Activated T-helper 2 cell treated with anti-CD3 and anti-CD28 coated beads, Interferon-gamma antibody, Interleukin-2, Interleukin-4, amounts not matched to agents 10 μg/mL and 5 μg/mL and 100 μg/mL, durations not matched to agents 14 hours and 24 hours and 36 hours (primary cell): ENCODE measurements at regions not wholly inside any gene's neighbourhood (a gene's known extent, or its start where the extent isn't known, plus 50 kb on each side); places are given as distances from the start of the nearest gene placed in this dataset.

Experiments used
- DNase-seq: peaks from one replicate; pipeline ENCODE4 v3.0.0; 2021; ENCODE audit warnings: low spot score
- H3K27ac Mint-ChIP-seq: one replicate; pipeline ENCODE4 v1.8.0; 2021; ENCODE audit warnings: mixed read lengths
- H3K27me3 Mint-ChIP-seq: one replicate; pipeline ENCODE4 v1.8.0; 2021; ENCODE audit warnings: low read depth, mixed read lengths
- H3K36me3 Mint-ChIP-seq: one replicate; pipeline ENCODE4 v1.8.0; 2021; ENCODE audit warnings: low read depth, mixed read lengths
- H3K4me1 Mint-ChIP-seq: one replicate; pipeline ENCODE4 v1.8.0; 2021; ENCODE audit warnings: low read depth, mixed read lengths
- H3K4me3 Mint-ChIP-seq: one replicate; pipeline ENCODE4 v1.8.0; 2021; ENCODE audit warnings: low read depth, mild to moderate bottlenecking, moderate library complexity, mixed read lengths
- H3K9me3 Mint-ChIP-seq: one replicate; pipeline ENCODE4 v1.8.0; 2021; ENCODE audit warnings: mixed read lengths
- intact Hi-C: fragments of 100-400 bp; cut with micrococcal nuclease; formaldehyde crosslinking; loops from one replicate; pipeline ENCODE4 v1.15.1; 2023

DNA sequence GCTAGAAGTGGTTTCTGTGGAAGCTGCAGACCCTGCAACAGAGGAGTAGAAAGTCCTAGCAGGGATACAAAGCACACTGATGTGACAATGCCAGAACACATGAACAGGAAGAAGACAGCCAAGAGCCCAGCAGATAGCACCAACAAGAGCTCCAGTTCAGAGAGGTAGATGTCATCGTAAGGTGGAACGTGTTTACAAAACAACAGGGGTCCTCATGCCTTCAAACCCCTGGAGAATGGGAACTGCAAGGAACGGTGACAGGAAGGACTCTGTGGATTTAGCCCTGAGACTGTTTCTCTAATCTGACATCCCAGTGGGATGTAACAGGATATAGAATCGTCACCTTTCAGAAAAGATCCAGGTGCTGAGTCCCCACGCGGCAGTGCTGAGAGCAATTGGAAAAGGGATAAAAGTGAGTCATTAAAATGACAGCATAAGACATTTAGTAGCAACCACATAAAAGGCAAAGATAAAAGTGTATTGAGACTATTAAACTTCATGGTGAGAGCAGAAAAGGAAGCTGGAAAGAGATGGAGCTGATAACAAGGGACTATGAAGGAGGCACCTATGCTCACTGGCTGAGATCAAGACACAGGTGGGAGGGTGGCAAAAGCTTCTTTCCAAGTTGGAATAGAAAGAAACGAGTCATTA is 195.2 kb downstream of the FBXO15 start:
- Mint-ChIP-seq H3K27me3 (no peaks in the 10 kb centered on the region), H3K4me1 (peaks cover 12% of the 10 kb centered on the region), H3K9me3 (no peaks in the 10 kb centered on the region), H3K27ac (no peak overlapping the region), H3K36me3 (no peaks in the 10 kb centered on the region), H3K4me3 (no peak overlapping the region)
- no peak for DNase-seq
- intact Hi-C loops: no loop called here

DNA sequence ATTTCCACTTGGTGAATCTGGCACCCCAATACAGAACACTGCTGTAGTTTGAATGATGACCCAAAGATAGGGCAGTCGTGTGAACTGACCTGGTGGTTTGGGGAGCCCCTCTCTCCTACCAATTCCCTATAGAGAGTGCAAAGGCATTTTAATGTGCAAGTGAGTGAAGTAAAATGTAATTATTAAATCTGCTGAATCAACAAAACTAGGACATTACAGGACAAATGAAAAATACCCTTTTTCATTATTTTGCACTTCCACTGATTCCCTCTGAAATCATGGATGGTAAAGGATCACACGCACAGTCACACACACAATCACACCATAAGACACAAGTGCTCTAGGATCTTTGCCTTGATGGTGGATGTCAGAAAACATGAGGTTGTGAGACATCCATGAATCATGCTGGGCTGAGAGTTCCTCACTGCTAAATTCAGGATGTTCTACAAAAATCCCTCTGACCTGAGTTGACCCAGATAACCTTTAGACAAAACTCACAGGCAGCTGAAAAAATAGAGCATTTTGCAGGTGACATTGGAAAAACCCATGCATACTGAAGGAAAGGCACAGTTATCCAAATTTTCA is 197.4 kb downstream of the FBXO15 start:
- no peaks in the 10 kb centered on the region for H3K9me3 Mint-ChIP-seq

DNA sequence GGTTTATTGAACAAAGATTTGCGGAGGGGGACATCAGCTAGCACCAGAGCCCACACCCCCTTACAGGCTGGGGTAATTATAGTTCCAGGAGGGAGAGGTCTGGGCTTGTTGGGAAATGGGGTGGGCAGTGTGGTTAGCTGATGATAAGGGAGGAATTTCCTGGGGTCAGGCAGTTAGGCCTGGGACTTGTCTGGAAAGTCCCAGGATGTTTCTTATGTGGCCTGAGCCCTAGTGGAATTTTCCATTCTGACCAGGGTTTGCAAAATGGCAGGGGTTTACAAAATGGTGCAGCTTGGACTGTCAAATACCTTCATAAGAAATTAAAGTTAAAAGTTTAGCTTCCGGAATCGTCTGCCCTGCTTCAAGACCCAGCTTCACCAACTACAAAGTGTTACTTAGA is 199.1 kb downstream of the FBXO15 start:
- Mint-ChIP-seq H3K27me3 (no peaks in the 10 kb centered on the region), H3K27ac (no peak overlapping the region), H3K9me3 (no peaks in the 10 kb centered on the region), H3K4me3 (no peak overlapping the region), H3K36me3 (no peaks in the 10 kb centered on the region), H3K4me1 (peaks cover 11% of the 10 kb centered on the region)
- no peak for DNase-seq
- intact Hi-C loops: no loop called here

More for the DNA sequence above, 197.4 kb downstream of the FBXO15 start:
- H3K36me3 Mint-ChIP-seq: no peaks in the 10 kb centered on the region
- no peak for DNase-seq
- H3K27me3 Mint-ChIP-seq: no peaks in the 10 kb centered on the region
- intact Hi-C loops: no loop called here
- H3K4me1 Mint-ChIP-seq: peaks cover 15% of the 10 kb centered on the region
- no peak overlapping the region for H3K4me3 Mint-ChIP-seq
- no peak overlapping the region for H3K27ac Mint-ChIP-seq

DNA sequence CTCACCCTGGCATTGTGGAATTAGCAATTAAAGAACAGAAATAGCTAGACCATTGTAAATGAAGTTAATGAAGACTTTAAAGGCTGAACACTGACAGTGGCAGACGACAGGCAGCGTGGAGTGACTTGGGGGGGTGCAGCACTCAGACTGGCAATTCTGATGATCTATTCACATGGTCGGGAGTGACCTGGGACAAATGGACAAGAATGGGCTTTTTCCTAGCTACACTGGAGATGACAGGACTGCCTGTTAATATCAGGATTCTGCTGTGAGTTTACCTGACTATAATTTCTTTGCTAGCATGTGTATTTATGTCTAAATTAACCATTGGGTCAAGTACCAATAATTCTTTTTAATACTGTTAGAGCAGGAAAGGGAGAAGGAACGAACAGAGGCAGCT is 199.6 kb downstream of the FBXO15 start:
- H3K27me3 Mint-ChIP-seq: no peaks in the 10 kb centered on the region
- no peak overlapping the region for H3K4me3 Mint-ChIP-seq
- no peak overlapping the region for H3K27ac Mint-ChIP-seq
- intact Hi-C loops: no loop called here
- no peaks in the 10 kb centered on the region for H3K36me3 Mint-ChIP-seq
- no peak for DNase-seq
- no peaks in the 10 kb centered on the region for H3K9me3 Mint-ChIP-seq
- H3K4me1 Mint-ChIP-seq: peaks cover 11% of the 10 kb centered on the region

DNA sequence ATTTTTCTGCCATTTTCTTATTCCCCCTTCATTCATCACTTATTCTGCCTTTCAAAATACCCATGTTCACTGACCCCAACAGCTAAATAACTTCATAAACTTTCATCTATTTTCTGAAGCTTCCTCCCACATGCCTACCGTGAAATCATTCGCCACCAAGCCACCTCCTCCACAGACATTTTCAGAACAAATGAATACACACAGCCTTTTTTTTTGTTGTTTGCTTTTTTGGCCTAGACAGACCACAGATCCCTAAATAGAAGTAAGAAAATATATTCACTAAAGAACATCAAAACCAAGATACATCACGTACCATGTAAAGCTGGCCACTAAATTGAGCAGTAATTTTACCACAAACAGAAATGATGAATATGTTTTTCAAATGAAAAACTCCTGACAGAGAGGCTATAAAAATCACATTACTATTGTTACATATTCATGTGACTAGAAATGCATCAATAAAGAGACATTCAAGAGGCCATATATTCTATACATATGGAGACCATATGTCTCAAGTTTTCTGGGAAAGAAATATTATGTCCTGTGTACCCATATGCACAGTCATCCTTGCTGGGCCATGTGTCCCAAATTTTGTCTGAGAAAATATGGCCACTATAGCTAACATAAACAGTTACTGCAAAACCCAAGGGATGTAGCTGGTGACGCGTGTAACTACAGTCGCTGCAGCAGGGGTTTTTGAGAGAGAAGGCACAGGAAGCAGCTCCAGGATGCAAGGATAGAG is 200.3 kb downstream of the FBXO15 start:
- H3K4me1 Mint-ChIP-seq: peaks cover 6% of the 10 kb centered on the region
- intact Hi-C loops: no loop called here
- H3K36me3 Mint-ChIP-seq: no peaks in the 10 kb centered on the region
- DNase-seq: no peak
- H3K9me3 Mint-ChIP-seq: no peaks in the 10 kb centered on the region
- H3K27me3 Mint-ChIP-seq: no peaks in the 10 kb centered on the region
- peak overlapping the region; percentile 3 for H3K27ac Mint-ChIP-seq
- H3K4me3 Mint-ChIP-seq: no peak overlapping the region

DNA sequence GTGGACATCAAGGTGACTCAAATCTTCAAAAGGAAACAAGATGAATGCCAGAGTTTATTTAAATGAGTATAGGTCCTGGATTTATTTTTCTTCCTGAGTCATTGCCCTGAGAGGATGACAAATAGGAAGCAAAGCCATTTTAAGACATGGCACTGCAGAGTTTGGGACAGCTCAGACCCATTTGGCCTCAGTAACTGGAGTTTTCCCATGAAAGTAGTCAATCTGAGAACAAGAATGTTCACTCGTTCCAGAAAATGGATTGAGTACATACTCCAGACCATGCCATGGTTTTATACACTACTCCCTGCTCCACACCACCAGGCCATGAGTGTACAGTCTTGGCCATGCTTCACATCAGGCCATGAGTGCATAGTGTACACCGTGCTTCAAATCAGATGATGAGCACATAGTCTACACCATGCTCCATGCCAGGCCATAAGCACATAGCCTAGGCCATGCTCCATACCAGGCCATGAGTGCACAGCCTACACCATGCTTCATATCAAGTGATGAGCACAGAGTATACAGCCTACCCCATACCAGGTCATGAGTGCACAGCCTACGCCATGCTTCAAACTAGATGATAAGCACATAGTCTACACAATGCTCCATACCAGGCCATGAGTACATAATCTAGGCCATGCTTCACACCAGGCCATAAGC is 202.4 kb downstream of the FBXO15 start:
- intact Hi-C loops: no loop called here
- DNase-seq: no peak
- Mint-ChIP-seq H3K9me3 (no peaks in the 10 kb centered on the region), H3K4me1 (peaks cover 3% of the 10 kb centered on the region), H3K36me3 (no peaks in the 10 kb centered on the region), H3K27ac (no peak overlapping the region), H3K4me3 (no peak overlapping the region), H3K27me3 (no peaks in the 10 kb centered on the region)

DNA sequence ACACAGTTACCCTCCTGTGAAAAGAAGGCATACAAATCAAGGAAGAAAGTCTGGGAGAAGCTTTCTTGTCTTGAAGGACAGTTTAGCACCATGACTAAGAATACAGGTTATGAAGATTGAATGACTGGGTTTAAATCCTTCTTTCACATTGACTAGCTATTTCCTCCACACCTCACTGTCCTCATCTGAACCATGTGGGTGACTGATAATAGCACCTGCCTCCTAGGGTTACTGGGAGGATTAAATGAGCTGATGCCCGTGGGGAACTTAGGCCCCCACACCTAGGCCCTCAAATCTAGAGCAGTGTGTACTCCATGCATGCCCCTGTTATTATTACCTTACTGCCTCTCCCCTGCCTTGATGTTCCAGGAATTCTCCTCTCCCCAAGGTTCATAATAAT is 202.9 kb downstream of the FBXO15 start:
- no peak overlapping the region for H3K4me3 Mint-ChIP-seq
- intact Hi-C loops: no loop called here
- no peaks in the 10 kb centered on the region for H3K27me3 Mint-ChIP-seq
- DNase-seq: no peak
- no peak overlapping the region for H3K27ac Mint-ChIP-seq
- H3K4me1 Mint-ChIP-seq: peaks cover 3% of the 10 kb centered on the region
- H3K9me3 Mint-ChIP-seq: no peaks in the 10 kb centered on the region
- no peaks in the 10 kb centered on the region for H3K36me3 Mint-ChIP-seq

DNA sequence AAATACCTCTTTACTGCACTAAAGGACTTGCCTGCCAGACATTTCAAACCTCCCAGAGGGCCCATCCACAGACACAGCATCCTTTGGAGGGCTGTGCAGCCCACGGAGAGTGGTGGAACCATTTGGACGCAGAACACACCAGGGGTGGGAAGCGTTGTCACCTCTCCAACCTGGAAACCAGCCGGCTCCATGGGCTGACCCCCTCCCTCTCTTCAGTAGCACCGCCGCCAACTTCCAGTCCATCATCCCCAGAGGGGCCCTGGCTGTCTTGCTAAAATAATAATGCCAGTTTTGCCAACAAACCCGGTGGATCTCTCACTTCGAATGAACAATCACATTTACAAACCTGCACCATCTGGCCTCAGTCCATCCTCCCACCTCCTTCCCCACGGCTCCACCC is 203.9 kb downstream of the FBXO15 start:
- DNase-seq: no peak
- H3K36me3 Mint-ChIP-seq: no peaks in the 10 kb centered on the region
- H3K27me3 Mint-ChIP-seq: no peaks in the 10 kb centered on the region
- no peak overlapping the region for H3K4me3 Mint-ChIP-seq
- peaks cover 3% of the 10 kb centered on the region for H3K4me1 Mint-ChIP-seq
- H3K27ac Mint-ChIP-seq: no peak overlapping the region
- no peaks in the 10 kb centered on the region for H3K9me3 Mint-ChIP-seq
- intact Hi-C loops: no loop called here

DNA sequence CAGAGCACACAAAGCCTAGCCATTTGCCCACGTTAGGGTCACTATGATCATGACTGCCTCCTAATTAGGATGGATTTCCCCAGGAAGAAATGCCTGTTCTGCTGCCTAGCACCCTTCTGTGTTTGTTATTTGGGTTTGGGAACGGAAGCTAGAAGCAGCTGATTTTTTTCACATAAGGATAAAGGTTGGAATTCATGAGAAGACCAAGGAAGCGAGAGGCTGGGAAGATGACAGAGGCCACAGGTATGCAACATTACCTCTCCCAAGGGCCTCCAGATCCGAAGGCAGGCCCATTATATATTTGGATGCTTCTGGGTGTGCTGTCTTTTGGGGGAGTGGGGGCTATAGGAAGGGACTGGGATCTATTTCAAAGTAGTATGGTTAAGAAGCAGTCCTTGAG is 204.7 kb downstream of the FBXO15 start:
- DNase-seq: no peak
- no peaks in the 10 kb centered on the region for H3K9me3 Mint-ChIP-seq
- H3K27me3 Mint-ChIP-seq: no peaks in the 10 kb centered on the region
- H3K36me3 Mint-ChIP-seq: no peaks in the 10 kb centered on the region
- H3K4me1 Mint-ChIP-seq: peaks cover 3% of the 10 kb centered on the region
- no peak overlapping the region for H3K4me3 Mint-ChIP-seq
- intact Hi-C loops: no loop called here
- H3K27ac Mint-ChIP-seq: no peak overlapping the region

DNA sequence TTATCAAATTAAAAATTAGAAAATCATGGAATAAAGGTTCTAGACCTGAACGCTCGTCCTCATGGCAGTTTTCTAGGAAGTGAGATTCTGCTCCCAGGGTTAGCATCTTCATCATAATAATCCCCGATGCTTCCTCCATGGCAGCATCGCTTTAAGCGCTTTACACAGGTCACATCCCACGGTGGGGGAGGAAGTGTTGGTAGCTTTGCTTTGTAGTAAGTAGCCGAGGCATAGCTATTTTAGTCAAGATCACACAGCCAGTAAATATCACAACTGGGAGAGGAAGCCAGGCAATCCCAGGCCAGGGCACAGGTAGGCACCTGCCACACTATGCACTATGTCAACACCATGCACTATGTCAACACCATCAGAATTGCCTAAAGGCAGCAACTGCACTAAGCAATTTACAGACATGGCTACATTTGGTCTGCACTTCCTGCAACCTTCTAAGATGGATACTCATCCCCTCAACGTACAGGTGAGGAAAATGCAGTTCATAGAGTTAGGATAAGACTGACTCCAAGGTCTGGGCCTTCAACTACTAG is 205.5 kb downstream of the FBXO15 start:
- Mint-ChIP-seq H3K36me3 (no peaks in the 10 kb centered on the region), H3K9me3 (no peaks in the 10 kb centered on the region), H3K27ac (no peak overlapping the region), H3K4me1 (peaks cover 1% of the 10 kb centered on the region), H3K27me3 (no peaks in the 10 kb centered on the region), H3K4me3 (no peak overlapping the region)
- DNase-seq: no peak
- intact Hi-C loops: no loop called here

DNA sequence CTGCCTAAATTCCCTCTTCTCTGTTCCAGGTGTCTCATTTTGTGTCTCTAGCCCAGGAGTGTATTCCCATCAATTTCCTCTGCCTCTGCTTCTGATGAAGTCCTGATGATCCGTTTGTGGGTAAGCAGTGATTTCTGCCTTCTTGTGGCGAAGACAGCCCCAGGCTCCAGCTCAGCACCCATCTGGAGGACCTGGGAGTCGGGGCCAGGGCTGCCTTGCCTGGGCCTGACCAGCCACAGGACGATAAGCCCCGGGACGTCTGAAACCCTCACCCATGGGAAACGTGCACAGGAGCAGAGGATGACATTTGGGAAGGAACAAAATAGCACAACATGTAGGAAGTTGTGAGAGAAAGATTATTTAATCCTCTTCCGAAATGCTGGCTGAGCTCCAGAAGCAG is 206.9 kb downstream of the FBXO15 start:
- Mint-ChIP-seq H3K27ac (no peak overlapping the region), H3K9me3 (no peaks in the 10 kb centered on the region), H3K4me3 (no peak overlapping the region), H3K27me3 (no peaks in the 10 kb centered on the region), H3K4me1 (no peaks in the 10 kb centered on the region), H3K36me3 (no peaks in the 10 kb centered on the region)
- intact Hi-C loops: no loop called here
- DNase-seq: no peak

DNA sequence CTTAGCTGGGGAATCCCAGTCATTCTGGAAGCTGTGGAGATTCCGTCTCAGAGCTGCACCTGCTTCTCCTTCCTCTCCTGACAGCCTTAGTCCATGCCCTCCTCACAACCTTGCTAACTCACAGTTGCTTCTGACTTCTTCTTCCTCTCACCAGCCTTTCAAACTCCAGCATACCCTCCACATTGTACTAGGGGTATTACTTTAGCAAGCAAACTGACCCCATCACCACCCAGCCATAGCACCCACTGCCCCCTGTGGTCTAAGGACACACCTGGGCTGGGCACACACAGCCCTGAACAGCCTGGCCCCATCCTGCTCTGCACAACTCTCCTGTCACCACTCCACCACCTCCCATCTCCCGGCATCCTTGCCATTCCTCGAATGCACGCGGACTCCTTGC is 208.2 kb downstream of the FBXO15 start:
- Mint-ChIP-seq H3K4me3 (no peak overlapping the region), H3K4me1 (no peaks in the 10 kb centered on the region), H3K27ac (no peak overlapping the region), H3K27me3 (no peaks in the 10 kb centered on the region), H3K9me3 (no peaks in the 10 kb centered on the region), H3K36me3 (no peaks in the 10 kb centered on the region)
- no peak for DNase-seq
- intact Hi-C loops: no loop called here

DNA sequence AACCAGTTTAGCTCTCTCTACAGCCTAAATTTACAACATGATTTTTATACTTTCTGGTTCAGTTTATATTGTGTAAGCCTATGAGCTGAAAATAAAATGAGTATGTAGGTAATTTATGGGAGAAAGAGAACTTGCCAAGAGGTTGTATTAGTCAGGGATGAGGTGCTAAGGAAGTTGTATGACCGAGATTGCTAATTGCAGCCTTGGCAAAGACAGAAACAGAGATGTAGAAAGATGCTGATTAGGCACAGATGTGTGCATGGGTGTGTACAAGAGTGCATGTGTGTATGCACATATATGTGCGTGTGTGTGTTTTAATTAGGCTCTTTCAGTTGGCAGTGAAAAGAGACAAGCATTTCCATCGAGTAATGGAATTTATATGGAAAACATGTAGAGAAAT is 213.9 kb downstream of the FBXO15 start:
- no peaks in the 10 kb centered on the region for H3K36me3 Mint-ChIP-seq
- H3K4me1 Mint-ChIP-seq: no peaks in the 10 kb centered on the region
- H3K4me3 Mint-ChIP-seq: no peak overlapping the region
- no peaks in the 10 kb centered on the region for H3K27me3 Mint-ChIP-seq
- intact Hi-C loops: no loop called here
- H3K9me3 Mint-ChIP-seq: no peaks in the 10 kb centered on the region
- no peak for DNase-seq
- H3K27ac Mint-ChIP-seq: no peak overlapping the region
